Naive thymus-derived CD4-positive, alpha-beta T cell (primary cell): ENCODE measurements at regions not wholly inside any gene's neighbourhood (a gene's known extent, or its start where the extent isn't known, plus 50 kb on each side); places are given as distances from the start of the nearest gene placed in this dataset.

Source experiments
- ATAC-seq: fragments of 150-1000 bp; cut with Tn5 transposase; 2 replicates; pipeline ENCODE4 v1.10.0; 2021; ENCODE audit warnings: mild to moderate bottlenecking, moderate library complexity
- CTCF ChIA-PET: fragments of 350-600 bp; sonication (Branson Sonifier 250); formaldehyde crosslinking; loops from one replicate; lab custom pipeline; 2021; ENCODE audit warnings: antibody characterized with exemption; lab: Charles Lee
- POLR2A ChIA-PET: fragments of 350-600 bp; sonication (Branson Sonifier 250); formaldehyde crosslinking; loops from one replicate; lab custom pipeline; 2021; ENCODE audit warnings: antibody characterized with exemption, inconsistent platforms; lab: Charles Lee
- DNase-seq, 9 donors: peaks; one replicate each; pipeline versions ENCODE4 v3.0.0 to v3.0.0-alpha.2; 2020 to 2022; ENCODE audit warnings: mixed read lengths in 1 of 9
- H3K27ac ChIP-seq: one replicate; pipeline ENCODE4 v1.7.0; 2013; ENCODE audit warnings: mild to moderate bottlenecking, low read depth, low read length, moderate library complexity
- H3K27me3 ChIP-seq, 2 donors: one replicate each; pipeline ENCODE4 v1.7.0; 2013; ENCODE audit warnings: low read length in 2 of 2, mild to moderate bottlenecking in 2 of 2, moderate library complexity in 2 of 2; ENCODE audit not compliant: control insufficient read depth in 2 of 2, insufficient read depth in 2 of 2
- H3K36me3 ChIP-seq, 3 experiments: 1 replicate in 2 of 3; 2 replicates in 1 of 3; pipeline ENCODE4 v1.7.0; 2013; ENCODE audit warnings: low read length in 3 of 3, mild to moderate bottlenecking in 3 of 3, moderate library complexity in 1 of 3; ENCODE audit not compliant: insufficient read depth in 3 of 3, control insufficient read depth in 2 of 3
- H3K4me1 ChIP-seq, 2 donors: one replicate each; pipeline ENCODE4 v1.7.0; 2013; ENCODE audit warnings: low read length in 2 of 2, mild to moderate bottlenecking in 2 of 2, moderate library complexity in 1 of 2; ENCODE audit not compliant: control insufficient read depth in 2 of 2, insufficient read depth in 2 of 2
- H3K4me3 ChIP-seq: 2 replicates; pipeline ENCODE4 v1.7.0; 2013; ENCODE audit warnings: mild to moderate bottlenecking, low read length
- H3K9me3 ChIP-seq, 3 experiments: 1 replicate in 2 of 3; 2 replicates in 1 of 3; pipeline ENCODE4 v1.7.0; 2013; ENCODE audit warnings: low read length in 3 of 3; ENCODE audit not compliant: control insufficient read depth in 2 of 3
- H3K27ac Mint-ChIP-seq, 9 donors: one replicate each; pipeline ENCODE4 v1.8.0; 2020 to 2022; ENCODE audit warnings: mixed read lengths in 9 of 9, mild to moderate bottlenecking in 8 of 9, moderate library complexity in 5 of 9, inconsistent platforms in 2 of 9
- H3K27me3 Mint-ChIP-seq, 5 donors: one replicate each; pipeline ENCODE4 v1.8.0; 2021 to 2022; ENCODE audit warnings: mixed read lengths in 5 of 5, mild to moderate bottlenecking in 1 of 5
- H3K36me3 Mint-ChIP-seq, 5 donors: one replicate each; pipeline ENCODE4 v1.8.0; 2020 to 2022; ENCODE audit warnings: mixed read lengths in 5 of 5, mild to moderate bottlenecking in 3 of 5, inconsistent platforms in 1 of 5
- H3K4me1 Mint-ChIP-seq, 7 donors: one replicate each; pipeline ENCODE4 v1.8.0; 2020 to 2022; ENCODE audit warnings: mixed read lengths in 7 of 7, mild to moderate bottlenecking in 3 of 7, inconsistent platforms in 1 of 7
- H3K4me3 Mint-ChIP-seq, 10 donors: one replicate each; pipeline ENCODE4 v1.8.0; 2020 to 2022; ENCODE audit warnings: mild to moderate bottlenecking in 10 of 10, mixed read lengths in 10 of 10, moderate library complexity in 6 of 10, inconsistent platforms in 2 of 10
- H3K9me3 Mint-ChIP-seq, 11 donors: one replicate each; pipeline ENCODE4 v1.8.0; 2020 to 2022; ENCODE audit warnings: mixed read lengths in 11 of 11, mild to moderate bottlenecking in 4 of 11, inconsistent platforms in 1 of 11, moderate library complexity in 1 of 11
- intact Hi-C, 2 donors: fragments of 100-400 bp; cut with micrococcal nuclease; formaldehyde crosslinking; loops; one replicate each; pipeline ENCODE4 v1.15.1; 2023

DNA sequence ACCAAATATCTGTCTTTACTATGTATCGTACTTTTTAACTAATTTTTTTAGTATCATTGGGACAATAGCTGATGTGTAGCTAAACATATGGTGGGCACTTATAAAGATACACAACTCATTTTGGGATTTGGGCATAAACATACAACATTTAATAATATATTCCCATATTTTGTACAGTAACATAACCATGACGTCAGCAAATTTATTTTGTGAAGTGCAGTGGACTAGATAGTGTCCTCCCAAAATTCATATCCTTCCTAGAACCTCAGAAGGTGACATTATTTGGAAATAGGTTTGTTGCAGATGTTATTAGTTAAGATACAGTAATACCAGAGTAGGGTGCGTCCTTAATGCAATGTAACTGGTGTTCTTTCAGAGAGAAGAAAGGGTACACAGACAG lies 356.7 kb downstream of the CDH7 start:
- H3K27me3 Mint-ChIP-seq = no peaks in the 10 kb centered on the region
- Histone ChIP-seq H3K9me3 (no peaks in the 10 kb centered on the region), H3K27ac (no peak overlapping the region), H3K36me3 (no peaks in the 10 kb centered on the region), H3K27me3 (no peaks in the 10 kb centered on the region), H3K4me1 (no peaks in the 10 kb centered on the region), H3K4me3 (no peak overlapping the region)
- intact Hi-C loops = no loop called here
- no peaks in the 10 kb centered on the region for H3K4me1 Mint-ChIP-seq
- ChIA-PET CTCF (no interaction called here), POLR2A (no interaction called here)
- no peak for ATAC-seq
- DNase-seq = no peak
- peaks cover 0 to 18% (median 3%) of the 10 kb centered on the region in 11 donors for H3K9me3 Mint-ChIP-seq
- H3K36me3 Mint-ChIP-seq = no peaks in the 10 kb centered on the region
- no peak overlapping the region for H3K4me3 Mint-ChIP-seq
- H3K27ac Mint-ChIP-seq = no peak overlapping the region

- Histone ChIP-seq H3K4me3 (no peak overlapping the region), H3K4me1 (no peaks in the 10 kb centered on the region), H3K27ac (no peak overlapping the region), H3K27me3 (no peaks in the 10 kb centered on the region), H3K36me3 (no peaks in the 10 kb centered on the region), H3K9me3 (no peaks in the 10 kb centered on the region)
- intact Hi-C loops = no loop called here
- ChIA-PET POLR2A (no interaction called here), CTCF (no interaction called here)
- no peak overlapping the region for H3K4me3 Mint-ChIP-seq
- no peak overlapping the region for H3K27ac Mint-ChIP-seq
- no peaks in the 10 kb centered on the region for H3K36me3 Mint-ChIP-seq
- ATAC-seq (no peak), DNase-seq (no peak)
- peaks cover 0 to 10% (median 0%) of the 10 kb centered on the region in 11 donors for H3K9me3 Mint-ChIP-seq
- no peaks in the 10 kb centered on the region for H3K27me3 Mint-ChIP-seq
- H3K4me1 Mint-ChIP-seq = no peaks in the 10 kb centered on the region
Observed at GRCh38 chr18:66105016-66105415, 354.2 kb downstream of the CDH7 start.

GRCh38 chr18:66103550-66103949 lies 352.7 kb downstream of the CDH7 start:
- ChIA-PET POLR2A (no interaction called here), CTCF (no interaction called here)
- H3K4me1 Mint-ChIP-seq = no peaks in the 10 kb centered on the region
- no peak for ATAC-seq
- Histone ChIP-seq H3K36me3 (no peaks in the 10 kb centered on the region), H3K27ac (no peak overlapping the region), H3K4me1 (no peaks in the 10 kb centered on the region), H3K9me3 (no peaks in the 10 kb centered on the region), H3K4me3 (no peak overlapping the region), H3K27me3 (no peaks in the 10 kb centered on the region)
- peaks cover 0 to 6% (median 0%) of the 10 kb centered on the region in 11 donors for H3K9me3 Mint-ChIP-seq
- DNase-seq = no peak
- H3K27ac Mint-ChIP-seq = no peak overlapping the region
- H3K4me3 Mint-ChIP-seq = no peak overlapping the region
- no peaks in the 10 kb centered on the region for H3K27me3 Mint-ChIP-seq
- H3K36me3 Mint-ChIP-seq = no peaks in the 10 kb centered on the region
- intact Hi-C loops = no loop called here

DNA sequence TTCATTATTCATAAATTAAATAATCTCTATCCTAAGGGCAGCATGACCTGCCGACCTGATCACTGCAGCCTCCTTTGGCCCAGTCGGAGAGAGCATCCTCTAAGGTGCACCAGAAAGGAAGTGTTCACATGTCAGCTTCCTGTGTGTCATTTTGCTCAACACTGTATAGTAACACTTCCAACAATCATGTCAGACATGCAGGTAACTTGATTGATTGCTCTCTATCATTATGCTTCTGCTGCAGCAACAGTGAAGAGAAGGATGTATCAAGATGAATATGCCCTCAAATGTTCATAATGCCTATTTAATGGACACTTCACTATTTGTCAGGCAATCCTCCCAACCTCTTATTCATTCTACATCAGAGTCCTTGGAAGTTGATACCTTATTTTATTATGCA lies 332.3 kb downstream of the CDH7 start:
- peaks cover 0 to 9% (median 3%) of the 10 kb centered on the region in 11 donors for H3K9me3 Mint-ChIP-seq
- ATAC-seq = no peak
- ChIA-PET POLR2A (no interaction called here), CTCF (no interaction called here)
- no peak overlapping the region for H3K27ac Mint-ChIP-seq
- intact Hi-C loops = no loop called here
- H3K4me1 Mint-ChIP-seq = no peaks in the 10 kb centered on the region
- no peaks in the 10 kb centered on the region for H3K27me3 ChIP-seq
- no peak for DNase-seq
- no peak overlapping the region for H3K4me3 ChIP-seq
- H3K9me3 ChIP-seq = no peaks in the 10 kb centered on the region
- no peaks in the 10 kb centered on the region for H3K36me3 Mint-ChIP-seq
- H3K4me3 Mint-ChIP-seq = no peak overlapping the region
- H3K4me1 ChIP-seq = no peaks in the 10 kb centered on the region
- H3K27ac ChIP-seq = no peak overlapping the region
- no peaks in the 10 kb centered on the region for H3K36me3 ChIP-seq
- no peaks in the 10 kb centered on the region for H3K27me3 Mint-ChIP-seq

DNA sequence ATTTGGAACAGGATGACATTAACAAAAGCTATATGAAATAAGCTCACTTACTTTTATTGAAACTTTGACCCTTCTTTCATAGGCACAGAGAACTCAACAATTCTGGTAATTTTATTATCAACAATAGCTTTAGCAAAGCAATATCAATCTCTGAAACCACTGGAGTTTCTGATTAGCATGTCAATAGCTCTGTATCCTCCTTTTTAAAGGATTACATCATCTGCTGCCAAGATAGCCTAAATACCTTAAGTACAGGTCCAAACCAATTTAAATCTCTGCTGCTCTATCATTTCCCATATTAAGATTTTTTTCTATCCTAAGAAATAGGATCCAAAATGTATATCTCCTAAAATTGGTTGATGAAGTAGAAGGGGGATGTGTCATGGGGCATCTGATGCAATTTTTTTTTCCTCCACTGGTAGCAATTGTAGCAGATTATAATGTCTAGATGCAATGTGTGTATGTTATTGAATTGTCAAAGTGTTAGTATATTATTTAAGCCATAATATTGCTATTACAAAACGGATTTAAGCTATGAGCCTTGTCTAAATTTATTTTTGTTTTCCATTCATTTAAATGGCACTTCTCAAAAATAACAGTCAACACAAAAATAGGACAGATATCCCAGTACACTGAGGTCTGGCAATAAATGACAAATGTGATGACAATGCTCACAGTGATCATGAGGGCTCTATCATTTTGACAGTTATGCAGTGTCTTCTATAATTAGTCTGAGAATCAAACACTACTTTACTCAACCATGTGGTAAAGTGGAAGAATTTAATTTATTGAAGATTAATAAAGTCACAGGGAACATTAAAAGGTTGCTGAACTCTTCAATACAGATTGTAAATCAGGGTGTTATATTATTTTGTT lies 328.4 kb downstream of the CDH7 start:
- ChIA-PET CTCF (no interaction called here), POLR2A (no interaction called here)
- Mint-ChIP-seq H3K36me3 (peaks cover 0 to 6% (median 0%) of the 10 kb centered on the region in 5 donors), H3K4me1 (no peaks in the 10 kb centered on the region), H3K9me3 (peaks cover under 1 to 18% (median 7%) of the 10 kb centered on the region in 11 donors), H3K27ac (no peak overlapping the region), H3K4me3 (no peak overlapping the region), H3K27me3 (no peaks in the 10 kb centered on the region)
- intact Hi-C loops = no loop called here
- Histone ChIP-seq H3K27me3 (no peaks in the 10 kb centered on the region), H3K36me3 (no peaks in the 10 kb centered on the region), H3K4me3 (no peak overlapping the region), H3K27ac (no peak overlapping the region), H3K9me3 (no peaks in the 10 kb centered on the region), H3K4me1 (no peaks in the 10 kb centered on the region)
- no peak for ATAC-seq
- DNase-seq = no peak

GRCh38 chr18:66077066-66077465 lies 326.3 kb downstream of the CDH7 start:
- Histone ChIP-seq H3K4me3 (no peak overlapping the region), H3K4me1 (no peaks in the 10 kb centered on the region), H3K9me3 (no peaks in the 10 kb centered on the region), H3K27ac (no peak overlapping the region), H3K27me3 (no peaks in the 10 kb centered on the region), H3K36me3 (no peaks in the 10 kb centered on the region)
- no peaks in the 10 kb centered on the region for H3K4me1 Mint-ChIP-seq
- intact Hi-C loops = no loop called here
- no peaks in the 10 kb centered on the region for H3K27me3 Mint-ChIP-seq
- DNase-seq (no peak), ATAC-seq (no peak)
- peaks cover 0 to 8% (median 0%) of the 10 kb centered on the region in 5 donors for H3K36me3 Mint-ChIP-seq
- H3K4me3 Mint-ChIP-seq = no peak overlapping the region
- peaks cover 1 to 37% (median 14%) of the 10 kb centered on the region in 11 donors for H3K9me3 Mint-ChIP-seq
- no peak overlapping the region for H3K27ac Mint-ChIP-seq
- POLR2A ChIA-PET = no interaction called here
- CTCF ChIA-PET = no interaction called here

GRCh38 chr18:66066191-66066590 lies 315.4 kb downstream of the CDH7 start:
- intact Hi-C loops = no loop called here
- CTCF ChIA-PET = no interaction called here
- no peaks in the 10 kb centered on the region for H3K9me3 ChIP-seq
- POLR2A ChIA-PET = no interaction called here
- ATAC-seq = no peak
- H3K27ac ChIP-seq = no peak overlapping the region
- Mint-ChIP-seq H3K27ac (no peak overlapping the region), H3K9me3 (peaks cover 0 to 21% (median 9%) of the 10 kb centered on the region in 11 donors), H3K4me1 (no peaks in the 10 kb centered on the region), H3K27me3 (no peaks in the 10 kb centered on the region), H3K36me3 (no peaks in the 10 kb centered on the region), H3K4me3 (no peak overlapping the region)
- DNase-seq = no peak
- no peaks in the 10 kb centered on the region for H3K4me1 ChIP-seq
- no peak overlapping the region for H3K4me3 ChIP-seq
- H3K27me3 ChIP-seq = no peaks in the 10 kb centered on the region
- no peaks in the 10 kb centered on the region for H3K36me3 ChIP-seq
